Hematopoietic multipotent progenitor cell treated with erythropoietin and hydrocortisone succinate and interleukin-3 and kit ligand, for 8 days (in vitro differentiated cells): ENCODE measurements at regions not wholly inside any gene's neighbourhood (a gene's known extent, or its start where the extent isn't known, plus 50 kb on each side); places are given as distances from the start of the nearest gene placed in this dataset.

Experiments used
- DNase-seq: peaks from one replicate; pipeline ENCODE4 v3.0.0-alpha.2; 2015

GRCh38 chr2:6759689-6760088 is 106.0 kb downstream of the CMPK2 start:
- no peak for DNase-seq

GRCh38 chr2:6760132-6760531 is 105.6 kb downstream of the CMPK2 start:
- no peak for DNase-seq

- DNase-seq: no peak
Observed at GRCh38 chr2:6764968-6765723, 100.6 kb downstream of the CMPK2 start.

- no peak for DNase-seq
Observed at GRCh38 chr2:6769346-6769745, 96.4 kb downstream of the CMPK2 start.

- DNase-seq: no peak
Observed at GRCh38 chr2:6770006-6770405, 95.7 kb downstream of the CMPK2 start.

- no peak for DNase-seq
Observed at GRCh38 chr2:6771634-6772611, 93.8 kb downstream of the CMPK2 start.

GRCh38 chr2:6773007-6773693 is 92.6 kb downstream of the CMPK2 start:
- DNase-seq: peak; percentile 30

GRCh38 chr2:6773694-6774044 is 92.0 kb downstream of the CMPK2 start:
- no peak for DNase-seq

- no peak for DNase-seq
Observed at GRCh38 chr2:6776125-6776524, 89.6 kb downstream of the CMPK2 start.

GRCh38 chr2:6777626-6778025 is 88.1 kb downstream of the CMPK2 start:
- no peak for DNase-seq

- peak; percentile 45 for DNase-seq
Observed at GRCh38 chr2:6780765-6781274, 84.9 kb downstream of the CMPK2 start.

GRCh38 chr2:6782517-6783237 is 83.0 kb downstream of the CMPK2 start:
- no peak for DNase-seq

- DNase-seq: no peak
Observed at GRCh38 chr2:6783238-6783614, 82.5 kb downstream of the CMPK2 start.

- no peak for DNase-seq
Observed at GRCh38 chr2:6784291-6784690, 81.4 kb downstream of the CMPK2 start.

- no peak for DNase-seq
Observed at GRCh38 chr2:6785493-6785892, 80.2 kb downstream of the CMPK2 start.

GRCh38 chr2:6787376-6787775 is 78.3 kb downstream of the CMPK2 start:
- no peak for DNase-seq

GRCh38 chr2:6788614-6789013 is 77.1 kb downstream of the CMPK2 start:
- DNase-seq: no peak

GRCh38 chr2:6789559-6790138 is 76.1 kb downstream of the CMPK2 start:
- DNase-seq: no peak

- peak; percentile 20 for DNase-seq
Observed at GRCh38 chr2:6791682-6792081, 74.0 kb downstream of the CMPK2 start.

- DNase-seq: no peak
Observed at GRCh38 chr2:6792883-6793282, 72.8 kb downstream of the CMPK2 start.

GRCh38 chr2:6793371-6793770 is 72.3 kb downstream of the CMPK2 start:
- no peak for DNase-seq

- DNase-seq: no peak
Observed at GRCh38 chr2:6793913-6794312, 71.8 kb downstream of the CMPK2 start.
